ENCODE measurements at regions not wholly inside any gene's neighbourhood (a gene's known extent, or its start where the extent isn't known, plus 50 kb on each side); places are given as distances from the start of the nearest gene placed in this dataset.

DNA sequence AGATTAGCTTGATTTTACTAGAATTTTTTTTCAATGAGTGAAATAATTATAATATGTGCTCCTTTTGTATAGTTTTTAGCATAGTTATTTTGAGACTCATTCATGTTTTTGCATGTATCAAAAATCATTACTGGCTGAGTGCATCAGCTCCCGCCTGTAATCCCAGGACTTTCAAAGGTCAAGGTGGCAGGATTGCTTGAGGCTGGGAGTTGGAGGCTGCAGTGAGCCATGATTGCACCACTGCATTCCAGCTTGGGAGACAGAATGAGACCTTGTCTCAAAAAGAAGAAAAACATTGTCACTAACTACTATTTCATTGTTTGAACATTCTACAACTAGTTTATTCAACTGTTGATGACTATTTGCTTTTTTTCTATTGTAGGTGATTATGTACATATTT, 802.7 kb downstream of the SLC16A7 start:
- Histone ChIP-seq H3K27ac (ENCODE audit: low read depth, low read length) (no peak overlapping the region), H3K9me3 (ENCODE audit: control insufficient read depth, insufficient read depth, low read length) (no peaks in the 10 kb centered on the region), H3K27me3 (ENCODE audit: control insufficient read depth, insufficient read depth, low read length) (no peaks in the 10 kb centered on the region), H3K4me3 (ENCODE audit: low read depth, low read length) (no peak overlapping the region)
- POLR2A ChIA-PET = no interaction called here
- DNase-seq (ENCODE audit: low read depth, low spot score) = no peak
- TF ChIP-seq, protein P1, sequence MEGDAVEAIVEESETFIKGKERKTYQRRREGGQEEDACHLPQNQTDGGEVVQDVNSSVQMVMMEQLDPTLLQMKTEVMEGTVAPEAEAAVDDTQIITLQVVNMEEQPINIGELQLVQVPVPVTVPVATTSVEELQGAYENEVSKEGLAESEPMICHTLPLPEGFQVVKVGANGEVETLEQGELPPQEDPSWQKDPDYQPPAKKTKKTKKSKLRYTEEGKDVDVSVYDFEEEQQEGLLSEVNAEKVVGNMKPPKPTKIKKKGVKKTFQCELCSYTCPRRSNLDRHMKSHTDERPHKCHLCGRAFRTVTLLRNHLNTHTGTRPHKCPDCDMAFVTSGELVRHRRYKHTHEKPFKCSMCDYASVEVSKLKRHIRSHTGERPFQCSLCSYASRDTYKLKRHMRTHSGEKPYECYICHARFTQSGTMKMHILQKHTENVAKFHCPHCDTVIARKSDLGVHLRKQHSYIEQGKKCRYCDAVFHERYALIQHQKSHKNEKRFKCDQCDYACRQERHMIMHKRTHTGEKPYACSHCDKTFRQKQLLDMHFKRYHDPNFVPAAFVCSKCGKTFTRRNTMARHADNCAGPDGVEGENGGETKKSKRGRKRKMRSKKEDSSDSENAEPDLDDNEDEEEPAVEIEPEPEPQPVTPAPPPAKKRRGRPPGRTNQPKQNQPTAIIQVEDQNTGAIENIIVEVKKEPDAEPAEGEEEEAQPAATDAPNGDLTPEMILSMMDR (IDR thresholded peaks at IDR 0.05; ENCODE audit: low read depth, low read length) = no peak
- CTCF ChIA-PET = no interaction called here

GRCh38 chr12:60399064-60399463, 803.2 kb downstream of the SLC16A7 start:
- TF ChIP-seq, protein P1 (IDR thresholded peaks at IDR 0.05; ENCODE audit: low read depth, low read length) = no peak
- H3K27ac ChIP-seq (ENCODE audit: low read depth, low read length) = no peak overlapping the region
- H3K9me3 ChIP-seq (ENCODE audit: control insufficient read depth, insufficient read depth, low read length) = no peaks in the 10 kb centered on the region
- H3K4me3 ChIP-seq (ENCODE audit: low read depth, low read length) = no peak overlapping the region
- ChIA-PET POLR2A (no interaction called here), CTCF (no interaction called here)
- no peaks in the 10 kb centered on the region for H3K27me3 ChIP-seq (ENCODE audit: control insufficient read depth, insufficient read depth, low read length)
- no peak for DNase-seq (ENCODE audit: low read depth, low spot score)

GRCh38 chr12:60402996-60403395, 807.2 kb downstream of the SLC16A7 start:
- DNase-seq (ENCODE audit: low read depth, low spot score) = no peak
- POLR2A ChIA-PET = no interaction called here
- Histone ChIP-seq H3K4me3 (ENCODE audit: low read depth, low read length) (no peak overlapping the region), H3K27ac (ENCODE audit: low read depth, low read length) (no peak overlapping the region), H3K27me3 (ENCODE audit: control insufficient read depth, insufficient read depth, low read length) (no peaks in the 10 kb centered on the region), H3K9me3 (ENCODE audit: control insufficient read depth, insufficient read depth, low read length) (no peaks in the 10 kb centered on the region)
- TF ChIP-seq, protein P1 (IDR thresholded peaks at IDR 0.05; ENCODE audit: low read depth, low read length) = no peak
- CTCF ChIA-PET = no interaction called here

GRCh38 chr12:60415351-60415750, 819.5 kb downstream of the SLC16A7 start:
- no peak overlapping the region for H3K4me3 ChIP-seq (ENCODE audit: low read depth, low read length)
- TF ChIP-seq, protein P1 (IDR thresholded peaks at IDR 0.05; ENCODE audit: low read depth, low read length) = no peak
- H3K27ac ChIP-seq (ENCODE audit: low read depth, low read length) = no peak overlapping the region
- DNase-seq (ENCODE audit: low read depth, low spot score) = no peak
- ChIA-PET POLR2A (no interaction called here), CTCF (no interaction called here)
- H3K27me3 ChIP-seq (ENCODE audit: control insufficient read depth, insufficient read depth, low read length) = no peaks in the 10 kb centered on the region
- H3K9me3 ChIP-seq (ENCODE audit: control insufficient read depth, insufficient read depth, low read length) = no peaks in the 10 kb centered on the region; the same call in 1 of the 2 replicates

DNA sequence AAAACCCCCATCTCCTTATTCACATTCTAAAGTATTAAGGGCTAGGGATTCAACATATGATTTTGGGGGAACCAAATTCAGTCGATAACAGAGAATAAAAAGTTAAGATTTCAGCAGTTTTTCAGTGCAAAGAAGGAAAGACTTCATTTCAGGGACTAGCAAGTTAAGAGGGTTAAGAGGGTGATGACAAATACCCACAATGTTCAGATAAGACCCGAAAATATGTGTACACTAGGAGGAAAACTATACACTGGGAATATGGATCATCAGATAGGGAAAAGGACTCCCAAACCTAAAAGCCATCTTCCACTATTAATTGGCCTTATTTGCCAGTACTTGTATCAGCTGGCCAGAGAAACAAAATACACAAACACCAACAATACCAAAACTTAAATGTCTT, 824.2 kb downstream of the SLC16A7 start:
- ChIA-PET POLR2A (no interaction called here), CTCF (no interaction called here)
- no peak overlapping the region for H3K27ac ChIP-seq (ENCODE audit: low read depth, low read length)
- TF ChIP-seq, protein P1 (IDR thresholded peaks at IDR 0.05; ENCODE audit: low read depth, low read length) = no peak
- no peak for DNase-seq (ENCODE audit: low read depth, low spot score)
- no peaks in the 10 kb centered on the region for H3K27me3 ChIP-seq (ENCODE audit: control insufficient read depth, insufficient read depth, low read length)
- H3K4me3 ChIP-seq (ENCODE audit: low read depth, low read length) = no peak overlapping the region
- no peaks in the 10 kb centered on the region; the same call in 1 of the 2 replicates for H3K9me3 ChIP-seq (ENCODE audit: control insufficient read depth, insufficient read depth, low read length)
